ENCODE measurements at regions not wholly inside any gene's neighbourhood (a gene's known extent, or its start where the extent isn't known, plus 50 kb on each side); places are given as distances from the start of the nearest gene placed in this dataset.
"Not testable (repeated sequence)": the region's sequence is repeated elsewhere in the genome, so short reads cannot be mapped to it uniquely, and the experiment has no call there.

DNA sequence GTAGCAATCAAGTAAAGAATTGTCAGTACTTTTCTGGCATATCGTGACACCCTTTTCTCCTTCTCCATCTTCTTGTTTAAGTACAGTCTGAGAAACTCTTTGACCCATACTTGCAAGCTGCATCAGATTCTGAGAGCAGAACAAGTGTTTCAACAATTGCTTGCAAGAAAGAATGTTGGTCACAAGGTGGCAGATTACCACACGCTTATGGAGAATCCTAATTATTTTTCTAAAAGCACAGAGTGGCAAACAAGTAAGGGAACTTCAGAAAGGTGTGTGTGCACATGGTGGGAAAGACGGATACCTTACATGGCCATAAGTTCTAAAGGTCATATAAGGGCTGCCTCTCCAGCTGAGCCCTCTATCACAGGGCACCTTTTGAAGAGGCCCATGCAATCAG lies 136.4 kb upstream of the FGF13 start:
- Histone ChIP-seq H3K27me3 (replicated peaks) (no peaks in the 10 kb centered on the region), H3K36me3 (no peaks in the 10 kb centered on the region), H3K4me3 (no peak overlapping the region), H3K9me3 (replicated peaks) (no peaks in the 10 kb centered on the region), H3K27ac (no peak overlapping the region), H3K4me1 (replicated peaks) (no peaks in the 10 kb centered on the region)
- peak in 1 of 2 experiments; percentile 5 for DNase-seq (ENCODE audit: low read depth in 1 of 2, low spot score in 2 of 2)

DNA sequence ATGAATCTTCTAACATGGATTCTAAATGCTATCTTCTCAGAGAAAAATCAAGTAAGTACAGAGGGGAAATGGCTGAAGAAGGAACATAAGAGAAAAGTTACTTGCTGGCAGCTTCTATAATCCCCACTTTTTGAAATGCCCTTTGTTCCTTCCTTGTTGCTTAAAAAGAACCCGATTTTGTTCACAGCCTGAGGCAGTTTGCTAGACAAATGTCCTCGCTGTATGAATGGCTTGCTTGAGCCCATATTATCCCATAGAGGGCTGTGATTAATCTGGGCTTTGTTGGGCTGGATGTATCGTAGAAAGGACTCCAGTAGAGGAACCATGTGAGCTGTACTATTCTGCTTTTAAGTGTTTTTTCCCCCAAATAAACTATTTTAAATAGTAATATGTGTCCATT lies 134.3 kb upstream of the FGF13 start:
- H3K27ac ChIP-seq: no peak overlapping the region
- no peaks in the 10 kb centered on the region for H3K27me3 ChIP-seq (replicated peaks)

DNA sequence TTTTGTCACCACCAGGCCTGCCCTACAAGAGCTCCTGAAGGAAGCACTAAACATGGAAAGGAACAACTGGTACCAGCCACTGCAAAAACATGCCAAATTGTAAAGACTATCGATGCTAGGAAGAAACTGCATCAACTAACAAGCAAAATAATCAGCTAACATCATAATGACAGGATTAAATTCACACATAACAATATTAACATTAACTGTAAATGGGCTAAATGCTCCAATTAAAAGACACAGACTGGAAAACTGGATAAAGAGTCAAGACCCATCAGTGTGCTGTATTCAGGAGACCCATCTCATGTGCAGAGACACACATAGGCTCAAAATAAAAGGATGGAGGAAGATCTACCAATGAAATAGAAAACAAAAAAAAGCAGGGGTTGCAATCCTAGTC lies 95.9 kb upstream of the FGF13 start:
- not testable (repeated sequence) for H3K9me3 ChIP-seq (replicated peaks); H3K36me3 ChIP-seq; H3K4me3 ChIP-seq; H3K27me3 ChIP-seq (replicated peaks); H3K27ac ChIP-seq; H3K4me1 ChIP-seq (replicated peaks); DNase-seq (ENCODE audit: low read depth in 1 of 2, low spot score in 2 of 2)

More for the DNA sequence above, 134.3 kb upstream of the FGF13 start:
- Histone ChIP-seq H3K4me3 (no peak overlapping the region), H3K36me3 (no peaks in the 10 kb centered on the region), H3K9me3 (replicated peaks) (no peaks in the 10 kb centered on the region), H3K4me1 (replicated peaks) (no peaks in the 10 kb centered on the region)
- DNase-seq (ENCODE audit: low read depth in 1 of 2, low spot score in 2 of 2): no peak

DNA sequence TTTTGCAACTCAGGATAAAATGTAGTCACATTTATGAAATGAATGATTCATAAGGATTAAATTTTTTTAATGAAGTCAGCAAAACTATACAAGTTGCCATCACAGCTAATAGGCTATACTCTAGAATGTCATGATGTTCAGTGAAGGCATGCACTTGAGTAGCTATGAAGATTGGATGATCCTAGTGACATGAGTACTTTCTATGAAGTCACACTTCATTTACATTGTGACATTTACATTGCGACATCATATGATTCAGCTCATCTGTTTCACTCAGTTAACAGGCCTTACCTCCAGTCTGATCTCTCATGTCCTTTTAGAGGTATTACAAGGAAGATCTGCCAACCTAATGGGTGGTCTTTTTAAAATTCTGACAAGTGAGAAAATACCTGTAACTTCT lies 82.7 kb upstream of the FGF13 start:
- no peak overlapping the region for H3K27ac ChIP-seq
- H3K4me1 ChIP-seq (replicated peaks): no peaks in the 10 kb centered on the region
- no peaks in the 10 kb centered on the region for H3K36me3 ChIP-seq
- no peak overlapping the region for H3K4me3 ChIP-seq
- DNase-seq (ENCODE audit: low read depth in 1 of 2, low spot score in 2 of 2): no peak
- no peaks in the 10 kb centered on the region for H3K27me3 ChIP-seq (replicated peaks)
- H3K9me3 ChIP-seq (replicated peaks): no peaks in the 10 kb centered on the region

DNA sequence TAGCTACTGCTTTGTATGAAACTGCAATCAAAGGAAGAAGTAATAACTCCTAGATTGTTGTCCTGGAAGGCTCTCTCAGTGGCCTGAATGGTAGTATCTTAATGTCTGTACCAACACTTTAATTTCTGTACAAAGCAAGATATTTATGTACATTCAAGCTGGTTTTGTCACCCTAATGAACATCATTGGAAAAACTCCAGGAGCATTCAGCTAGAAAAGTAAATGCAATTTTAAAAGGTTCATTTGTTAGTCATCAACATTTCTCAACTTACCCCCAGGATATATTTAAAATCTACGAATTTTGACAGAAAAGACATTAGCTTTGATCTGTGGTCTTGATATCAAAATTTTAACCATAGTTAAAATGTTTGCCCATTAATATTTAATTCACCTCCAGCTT lies 80.0 kb upstream of the FGF13 start:
- H3K27ac ChIP-seq: no peak overlapping the region
- no peak for DNase-seq (ENCODE audit: low read depth in 1 of 2, low spot score in 2 of 2)
- H3K27me3 ChIP-seq (replicated peaks): no peaks in the 10 kb centered on the region
- H3K36me3 ChIP-seq: no peaks in the 10 kb centered on the region
- H3K4me3 ChIP-seq: no peak overlapping the region
- H3K4me1 ChIP-seq (replicated peaks): no peaks in the 10 kb centered on the region
- H3K9me3 ChIP-seq (replicated peaks): no peaks in the 10 kb centered on the region

DNA sequence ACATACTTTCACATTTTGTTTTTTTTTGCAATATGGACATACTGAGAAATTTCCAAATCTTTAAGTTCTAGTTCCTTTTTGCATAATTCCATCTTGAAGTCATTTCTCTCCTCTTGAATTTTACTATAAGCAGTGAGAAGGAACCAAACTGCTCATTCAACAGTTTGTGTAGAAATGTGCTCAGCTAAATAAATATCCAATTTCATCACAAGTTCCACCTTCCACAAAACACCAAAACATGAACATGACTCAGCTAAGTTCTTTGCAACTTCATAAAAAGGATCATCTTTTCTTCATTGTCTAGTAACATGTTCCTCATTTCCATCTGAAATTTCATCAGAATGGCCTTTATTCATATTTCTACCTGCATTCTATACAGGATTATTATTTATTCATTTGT lies 77.3 kb upstream of the FGF13 start:
- Histone ChIP-seq H3K4me1 (replicated peaks) (no peaks in the 10 kb centered on the region), H3K4me3 (no peak overlapping the region), H3K27me3 (replicated peaks) (no peaks in the 10 kb centered on the region), H3K9me3 (replicated peaks) (no peaks in the 10 kb centered on the region), H3K36me3 (no peaks in the 10 kb centered on the region), H3K27ac (no peak overlapping the region)
- no peak for DNase-seq (ENCODE audit: low read depth in 1 of 2, low spot score in 2 of 2)

DNA sequence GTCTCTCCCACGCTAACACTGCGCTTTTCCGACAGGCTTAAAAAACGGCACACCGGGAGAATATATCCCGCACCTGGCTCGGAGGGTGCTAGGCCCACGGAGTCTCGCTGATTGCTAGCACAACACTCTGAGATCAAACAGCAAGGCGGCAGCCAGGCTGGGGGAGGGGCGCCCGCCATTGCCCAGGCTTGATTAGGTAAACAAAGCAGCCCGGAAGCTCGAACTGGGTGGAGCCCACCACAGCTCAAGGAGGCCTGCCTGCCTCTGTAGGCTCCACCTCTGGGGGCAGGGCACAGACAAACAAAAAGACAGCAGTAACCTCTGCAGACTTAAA lies 67.0 kb upstream of the FGF13 start:
- not testable (repeated sequence) for H3K4me1 ChIP-seq (replicated peaks); H3K36me3 ChIP-seq; DNase-seq (ENCODE audit: low read depth in 1 of 2, low spot score in 2 of 2); H3K27ac ChIP-seq; H3K27me3 ChIP-seq (replicated peaks); H3K4me3 ChIP-seq; H3K9me3 ChIP-seq (replicated peaks)

DNA sequence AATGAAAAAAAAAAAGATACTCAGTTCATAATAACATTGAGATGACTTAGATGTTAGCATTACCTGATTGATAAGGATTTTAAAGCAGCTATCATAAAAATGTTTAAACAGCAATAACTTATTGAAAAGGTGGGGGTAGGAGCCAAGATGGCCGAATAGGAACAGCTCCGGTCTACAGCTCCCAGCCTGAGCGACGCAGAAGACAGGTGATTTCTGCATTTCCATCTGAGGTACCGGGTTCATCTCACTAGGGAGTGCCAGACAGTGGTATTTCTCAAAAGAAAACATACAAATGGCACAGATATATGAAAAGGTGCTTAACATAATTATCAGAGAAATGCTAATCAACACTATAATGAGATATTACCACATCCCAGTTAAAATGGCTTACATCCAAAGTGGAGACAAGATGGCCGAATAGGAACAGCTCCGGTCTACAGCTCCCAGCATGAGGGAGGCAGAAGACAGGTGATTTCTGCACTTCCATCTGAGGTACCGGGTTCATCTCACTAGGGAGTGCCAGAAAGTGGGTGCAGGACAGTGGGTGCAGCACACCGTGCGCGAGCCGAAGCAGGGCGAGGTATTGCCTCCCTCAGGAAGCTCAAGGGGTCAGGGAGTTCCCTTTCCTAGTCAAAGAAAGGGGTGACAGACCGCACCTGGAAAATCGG lies 66.5 kb upstream of the FGF13 start:
- not testable (repeated sequence) for H3K36me3 ChIP-seq; H3K4me1 ChIP-seq (replicated peaks); H3K27me3 ChIP-seq (replicated peaks); H3K27ac ChIP-seq; H3K9me3 ChIP-seq (replicated peaks); H3K4me3 ChIP-seq; DNase-seq (ENCODE audit: low read depth in 1 of 2, low spot score in 2 of 2)

DNA sequence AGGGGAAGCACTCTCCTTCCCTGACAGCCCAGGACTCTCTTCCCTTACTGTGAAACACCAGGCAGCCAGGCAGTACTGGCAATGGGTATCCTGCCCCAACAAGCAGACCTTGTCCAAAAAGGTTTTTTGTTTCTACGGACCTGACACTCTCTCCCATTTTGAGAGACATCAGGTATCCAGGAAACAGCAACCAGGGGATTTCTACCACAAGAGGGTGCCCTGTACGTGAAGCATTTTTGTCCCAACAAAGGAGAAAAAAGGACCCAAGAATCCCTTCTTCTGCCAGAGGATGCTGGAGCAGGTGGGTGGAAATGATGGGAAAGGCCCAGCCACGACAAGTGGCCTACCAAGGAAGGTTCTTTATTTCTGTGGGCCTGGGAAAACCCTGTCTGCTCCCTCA lies 65.7 kb upstream of the FGF13 start:
- DNase-seq (ENCODE audit: low read depth in 1 of 2, low spot score in 2 of 2): no peak
- Histone ChIP-seq H3K9me3 (replicated peaks) (no peaks in the 10 kb centered on the region), H3K4me1 (replicated peaks) (no peaks in the 10 kb centered on the region), H3K36me3 (no peaks in the 10 kb centered on the region), H3K27ac (no peak overlapping the region), H3K4me3 (no peak overlapping the region), H3K27me3 (replicated peaks) (no peaks in the 10 kb centered on the region)

DNA sequence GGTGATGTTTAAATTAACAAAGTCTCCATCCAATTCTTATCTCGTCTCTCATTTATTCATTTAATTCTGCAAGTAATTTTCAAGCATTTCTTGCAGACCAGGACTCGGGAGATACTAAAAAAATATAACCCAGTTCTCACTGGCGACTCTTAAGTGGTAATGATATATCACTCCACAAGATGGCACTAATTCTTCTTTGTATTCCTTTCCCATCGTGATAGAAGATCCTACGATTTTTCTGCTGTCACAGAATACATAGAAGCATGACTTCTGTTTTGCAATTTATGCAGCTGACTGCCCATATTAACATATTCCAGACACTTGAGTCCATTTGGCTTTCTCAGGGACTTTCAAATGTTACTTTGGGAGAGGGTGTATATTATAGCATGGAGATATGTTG lies 64.0 kb upstream of the FGF13 start:
- no peaks in the 10 kb centered on the region for H3K36me3 ChIP-seq
- H3K27me3 ChIP-seq (replicated peaks): no peaks in the 10 kb centered on the region
- peak in 1 of 2 experiments; percentile 31 for DNase-seq (ENCODE audit: low read depth in 1 of 2, low spot score in 2 of 2)
- H3K9me3 ChIP-seq (replicated peaks): no peaks in the 10 kb centered on the region
- H3K4me1 ChIP-seq (replicated peaks): no peaks in the 10 kb centered on the region
- H3K4me3 ChIP-seq: no peak overlapping the region
- H3K27ac ChIP-seq: no peak overlapping the region

DNA sequence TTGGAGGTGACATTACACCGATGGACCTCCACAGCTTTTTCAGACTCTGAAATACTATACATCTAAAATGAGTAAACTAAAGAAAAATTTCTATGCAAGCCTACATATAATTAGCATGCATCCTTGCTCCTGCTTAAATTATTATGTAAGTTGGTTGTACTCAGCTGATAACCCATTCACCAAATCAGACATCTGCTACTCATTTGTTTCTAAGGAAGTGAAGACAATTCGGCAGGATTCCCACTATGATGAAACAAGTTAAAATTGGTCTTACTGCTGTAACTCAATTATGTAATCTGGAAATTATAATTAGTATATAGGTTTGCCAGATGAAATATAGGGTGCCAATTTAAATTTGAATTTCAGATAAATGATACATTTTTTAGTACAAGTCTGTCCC lies 59.5 kb upstream of the FGF13 start:
- H3K36me3 ChIP-seq: no peaks in the 10 kb centered on the region
- no peaks in the 10 kb centered on the region for H3K9me3 ChIP-seq (replicated peaks)
- H3K4me1 ChIP-seq (replicated peaks): no peaks in the 10 kb centered on the region
- no peak overlapping the region for H3K4me3 ChIP-seq
- H3K27me3 ChIP-seq (replicated peaks): no peaks in the 10 kb centered on the region
- no peak overlapping the region for H3K27ac ChIP-seq
- no peak for DNase-seq (ENCODE audit: low read depth in 1 of 2, low spot score in 2 of 2)

DNA sequence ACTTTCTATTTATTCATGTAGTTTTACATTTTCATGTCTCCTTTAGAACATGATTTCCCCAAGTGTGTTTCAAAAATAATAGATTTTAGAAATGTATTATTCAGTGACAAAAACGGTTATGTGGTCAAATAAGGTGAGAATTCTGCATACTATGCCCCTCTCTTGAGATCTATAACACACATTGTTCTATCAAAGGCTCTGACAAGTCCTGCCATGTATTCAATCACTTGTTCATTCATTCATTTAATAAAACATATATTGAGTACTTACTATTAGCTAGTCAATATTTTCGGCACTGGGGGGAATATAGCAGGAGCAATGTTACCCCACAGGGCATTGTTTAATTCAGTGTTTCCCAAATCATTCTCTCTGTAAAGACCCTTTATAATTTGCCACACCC lies 58.4 kb upstream of the FGF13 start:
- no peaks in the 10 kb centered on the region for H3K36me3 ChIP-seq

DNA sequence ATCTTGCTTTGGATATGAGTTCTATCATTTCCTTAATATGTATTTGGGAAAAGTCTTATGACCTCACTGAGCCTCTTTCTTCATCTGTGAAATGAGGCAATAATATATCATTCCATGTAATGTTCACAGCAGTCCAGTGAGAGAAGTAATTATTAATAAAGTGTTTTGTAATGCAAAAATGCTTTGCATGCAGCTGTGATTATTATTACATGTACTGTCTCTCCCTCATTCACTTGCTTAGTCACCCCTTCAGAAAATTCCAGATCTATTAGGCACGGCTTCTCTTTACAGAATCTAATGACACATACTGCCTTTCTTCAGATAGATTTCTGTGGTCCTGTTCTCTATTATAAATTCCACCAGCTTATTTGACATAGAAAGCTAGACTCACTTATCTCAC lies 53.5 kb upstream of the FGF13 start:
- no peak for DNase-seq (ENCODE audit: low read depth in 1 of 2, low spot score in 2 of 2)
- H3K27ac ChIP-seq: no peak overlapping the region
- H3K9me3 ChIP-seq (replicated peaks): no peaks in the 10 kb centered on the region
- no peaks in the 10 kb centered on the region for H3K27me3 ChIP-seq (replicated peaks)
- H3K36me3 ChIP-seq: no peaks in the 10 kb centered on the region
- no peak overlapping the region for H3K4me3 ChIP-seq
- no peaks in the 10 kb centered on the region for H3K4me1 ChIP-seq (replicated peaks)

More for the DNA sequence above, 58.4 kb upstream of the FGF13 start:
- DNase-seq (ENCODE audit: low read depth in 1 of 2, low spot score in 2 of 2): no peak
- H3K4me3 ChIP-seq: no peak overlapping the region
- no peaks in the 10 kb centered on the region for H3K9me3 ChIP-seq (replicated peaks)
- H3K27me3 ChIP-seq (replicated peaks): no peaks in the 10 kb centered on the region
- H3K4me1 ChIP-seq (replicated peaks): no peaks in the 10 kb centered on the region
- no peak overlapping the region for H3K27ac ChIP-seq

DNA sequence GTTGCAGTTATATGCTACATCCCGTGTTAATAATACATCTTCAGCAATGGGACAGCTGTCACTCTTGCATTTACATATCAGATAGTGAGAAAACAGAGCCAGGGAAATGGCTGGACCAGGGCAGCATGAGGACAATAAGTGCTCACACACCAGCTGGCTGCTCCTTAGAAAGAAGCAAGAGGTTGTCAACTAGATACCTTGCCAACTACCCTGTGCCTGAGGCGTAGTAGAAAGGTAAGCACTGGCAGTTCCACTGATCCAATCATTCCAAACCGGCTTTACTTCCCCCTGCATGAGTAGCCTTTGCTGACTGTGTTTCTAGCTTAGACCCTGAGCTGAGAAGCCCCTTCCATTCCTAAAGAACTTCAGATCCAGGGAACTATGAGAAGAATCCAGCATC lies 52.2 kb upstream of the FGF13 start:
- no peak for DNase-seq (ENCODE audit: low read depth in 1 of 2, low spot score in 2 of 2)
- Histone ChIP-seq H3K36me3 (no peaks in the 10 kb centered on the region), H3K4me1 (replicated peaks) (no peaks in the 10 kb centered on the region)

DNA sequence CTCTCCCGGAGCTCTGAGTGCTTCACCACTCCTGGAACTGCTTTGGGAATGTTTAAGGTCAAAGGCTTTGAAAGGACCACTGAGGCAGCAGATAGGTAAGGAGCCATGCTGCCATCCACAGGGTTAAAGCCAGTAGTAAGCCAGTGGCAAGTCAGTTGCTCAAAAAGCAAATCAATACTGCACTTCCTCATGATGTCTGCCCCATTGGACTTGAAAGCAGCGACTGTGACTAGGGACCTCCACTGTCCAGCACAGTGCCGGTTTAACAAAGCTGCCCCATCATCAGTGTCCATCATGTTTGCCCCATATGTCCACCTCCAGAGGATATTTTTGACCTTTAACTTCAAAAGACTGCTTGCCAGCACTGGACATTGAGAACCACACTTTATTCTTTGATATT lies 49.9 kb upstream of the FGF13 start:
- Histone ChIP-seq H3K27ac (no peak overlapping the region), H3K27me3 (replicated peaks) (no peaks in the 10 kb centered on the region), H3K4me1 (replicated peaks) (no peaks in the 10 kb centered on the region), H3K4me3 (no peak overlapping the region), H3K36me3 (no peaks in the 10 kb centered on the region), H3K9me3 (replicated peaks) (no peaks in the 10 kb centered on the region)
- no peak for DNase-seq (ENCODE audit: low read depth in 1 of 2, low spot score in 2 of 2)

More for the DNA sequence above, 52.2 kb upstream of the FGF13 start:
- Histone ChIP-seq H3K9me3 (replicated peaks) (no peaks in the 10 kb centered on the region), H3K27me3 (replicated peaks) (no peaks in the 10 kb centered on the region), H3K27ac (no peak overlapping the region), H3K4me3 (no peak overlapping the region)
